Activated CD4-positive, alpha-beta T cell treated with anti-CD3 and anti-CD28 coated beads, Interleukin-2, Interleukin-6, amounts not matched to agents 100 ng/mL and 50 ng/mL, durations not matched to agents 16 hours and 8 hours (primary cell): ENCODE measurements at regions not wholly inside any gene's neighbourhood (a gene's known extent, or its start where the extent isn't known, plus 50 kb on each side); places are given as distances from the start of the nearest gene placed in this dataset.
A peak's percentile ranks its signal among the peaks of the same experiment; 100 is the strongest.

Experiments used
- DNase-seq: peaks from one replicate; pipeline ENCODE4 v3.0.0-alpha.2; 2020

- no peak for DNase-seq
Measured at GRCh38 chr14:61129168-61129745, 148.2 kb downstream of the SLC38A6 start.

- DNase-seq, result no peak
Measured at GRCh38 chr14:61128382-61129167, 147.5 kb downstream of the SLC38A6 start.

- no peak for DNase-seq
Measured at GRCh38 chr14:61126603-61127498, 145.8 kb downstream of the SLC38A6 start.

- DNase-seq, result no peak
Measured at GRCh38 chr14:61125867-61126572, 145.0 kb downstream of the SLC38A6 start.

- no peak for DNase-seq
Measured at GRCh38 chr14:61125041-61125866, 144.2 kb downstream of the SLC38A6 start.

GRCh38 chr14:61122862-61123261 is 141.8 kb downstream of the SLC38A6 start:
- no peak for DNase-seq

GRCh38 chr14:61121355-61121787 is 140.3 kb downstream of the SLC38A6 start:
- DNase-seq, result no peak

GRCh38 chr14:61120576-61120975 is 139.5 kb downstream of the SLC38A6 start:
- DNase-seq, result peak; percentile 58

GRCh38 chr14:61119006-61119405 is 138.0 kb downstream of the SLC38A6 start:
- DNase-seq, result no peak

- DNase-seq, result no peak
Measured at GRCh38 chr14:61116369-61116768, 135.3 kb downstream of the SLC38A6 start.

- no peak for DNase-seq
Measured at GRCh38 chr14:61113561-61114225, 132.6 kb downstream of the SLC38A6 start.

GRCh38 chr14:61112506-61112905 is 131.5 kb downstream of the SLC38A6 start:
- no peak for DNase-seq

GRCh38 chr14:61111731-61112130 is 130.7 kb downstream of the SLC38A6 start:
- DNase-seq, result no peak

- no peak for DNase-seq
Measured at GRCh38 chr14:61111209-61111665, 130.2 kb downstream of the SLC38A6 start.

- no peak for DNase-seq
Measured at GRCh38 chr14:61110316-61111082, 129.5 kb downstream of the SLC38A6 start.

- no peak for DNase-seq
Measured at GRCh38 chr14:61109288-61109687, 128.2 kb downstream of the SLC38A6 start.

- DNase-seq, result no peak
Measured at GRCh38 chr14:61108496-61109141, 127.6 kb downstream of the SLC38A6 start.

- no peak for DNase-seq
Measured at GRCh38 chr14:61107869-61108493, 126.9 kb downstream of the SLC38A6 start.

GRCh38 chr14:61106959-61107641 is 126.1 kb downstream of the SLC38A6 start:
- DNase-seq, result no peak
